HG02678 (cell line): ENCODE measurements at regions not wholly inside any gene's neighbourhood (a gene's known extent, or its start where the extent isn't known, plus 50 kb on each side); places are given as distances from the start of the nearest gene placed in this dataset.

Experiments
- ATAC-seq: cut with Tn5 transposase; IDR thresholded peaks from one replicate; pipeline ENCODE4 v1.9.1; 2021; ENCODE audit warnings: mild to moderate bottlenecking, moderate library complexity; ENCODE audit not compliant: unreplicated experiment

GRCh38 chr1:164953098-164953497, 394.1 kb downstream of the PBX1 start:
- ATAC-seq: no peak

DNA sequence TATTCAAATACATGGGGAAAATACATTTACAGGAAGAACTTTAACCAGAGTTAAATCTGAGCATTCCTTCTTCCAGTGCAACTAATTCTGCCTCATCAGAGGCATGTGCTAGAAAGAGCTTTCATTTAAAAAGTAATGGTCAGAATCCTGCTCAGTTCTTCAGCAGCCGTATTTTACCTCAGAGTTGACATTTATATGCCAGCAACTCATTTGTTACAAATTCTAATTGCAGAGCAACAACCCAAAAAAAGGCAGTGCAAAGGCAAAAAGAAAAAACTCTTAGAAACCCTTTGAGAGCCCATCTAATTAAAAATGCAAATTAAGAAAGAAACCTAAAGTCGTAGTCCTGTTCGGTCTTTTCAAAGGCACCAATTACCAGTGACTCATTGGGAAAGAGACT, 392.5 kb downstream of the PBX1 start:
- no peak for ATAC-seq

DNA sequence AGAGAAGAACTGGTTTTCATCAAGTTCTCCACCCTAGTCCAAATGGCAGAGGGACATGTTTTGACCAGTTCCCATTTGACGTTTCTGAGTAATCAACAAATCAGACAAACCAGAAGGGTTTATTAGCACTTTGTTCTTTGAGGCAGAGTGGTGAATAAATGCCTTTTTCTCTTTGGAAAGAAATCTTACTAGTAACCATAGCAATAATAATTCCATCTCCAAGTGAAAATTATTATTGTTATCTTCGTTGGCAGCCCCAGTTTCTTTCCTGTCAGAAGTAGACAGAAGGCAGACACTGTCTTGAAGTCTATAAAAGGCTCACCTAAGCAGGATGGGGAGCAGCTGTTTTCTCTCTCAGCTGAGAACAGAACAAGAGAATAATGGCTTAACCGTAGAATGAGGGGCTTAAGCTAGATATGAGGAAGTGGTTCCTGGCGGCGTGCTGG, 391.6 kb downstream of the PBX1 start:
- no peak for ATAC-seq

DNA sequence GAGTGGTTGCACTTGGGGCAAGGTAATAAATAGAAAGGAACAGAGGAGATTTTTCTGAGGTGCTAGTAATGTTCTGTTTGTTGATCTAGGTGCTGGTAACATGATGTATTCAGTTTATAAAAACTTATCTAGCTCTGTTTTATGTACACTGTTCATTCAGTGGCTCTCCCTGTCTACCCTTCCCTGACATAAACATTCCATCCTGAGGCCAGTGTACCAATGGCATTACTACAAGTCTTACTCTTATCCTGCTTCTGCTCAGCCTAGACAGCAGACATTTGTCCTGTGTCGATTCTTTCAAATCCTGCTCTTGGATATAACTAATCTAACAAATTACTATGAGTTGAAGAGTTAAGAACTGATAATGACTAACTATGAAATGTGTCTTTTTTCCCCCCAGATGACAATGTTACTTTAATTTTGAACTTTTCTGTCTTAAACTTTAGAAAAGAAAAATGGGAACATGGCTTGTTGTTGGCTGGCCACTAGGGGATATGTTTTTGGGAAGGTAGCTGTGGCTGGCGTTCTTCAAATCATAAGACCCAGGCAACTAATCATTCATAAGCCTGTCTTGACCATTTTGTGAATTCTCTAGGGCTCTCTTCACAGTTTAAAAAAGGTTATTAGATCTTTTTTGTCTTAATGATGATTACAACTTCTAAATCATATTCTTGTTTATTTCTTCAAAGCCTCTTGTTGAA, 390.9 kb downstream of the PBX1 start:
- ATAC-seq: no peak

DNA sequence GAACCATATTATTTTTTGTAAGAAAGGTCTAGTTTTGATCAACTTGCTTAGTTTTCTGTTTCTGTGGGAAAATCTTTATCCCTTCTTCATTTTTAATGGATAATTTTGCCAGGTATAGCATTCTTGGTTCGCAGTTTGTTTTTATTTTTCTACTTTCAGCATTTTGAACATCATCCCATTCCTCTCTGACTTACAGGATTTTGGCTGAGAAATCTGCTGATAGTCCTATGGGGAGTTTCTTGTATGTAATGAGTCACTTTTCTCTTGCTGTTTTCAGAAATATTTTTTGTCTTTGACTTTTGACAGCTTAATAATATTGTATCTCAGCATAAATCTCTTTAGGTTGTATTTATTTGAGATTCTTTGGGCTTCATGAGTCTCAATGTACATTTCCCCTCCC, 389.1 kb downstream of the PBX1 start:
- no peak for ATAC-seq

- no peak for ATAC-seq
Measured at GRCh38 chr1:164937291-164937690, 378.3 kb downstream of the PBX1 start.

GRCh38 chr1:164932580-164932979, 373.6 kb downstream of the PBX1 start:
- ATAC-seq: no peak

DNA sequence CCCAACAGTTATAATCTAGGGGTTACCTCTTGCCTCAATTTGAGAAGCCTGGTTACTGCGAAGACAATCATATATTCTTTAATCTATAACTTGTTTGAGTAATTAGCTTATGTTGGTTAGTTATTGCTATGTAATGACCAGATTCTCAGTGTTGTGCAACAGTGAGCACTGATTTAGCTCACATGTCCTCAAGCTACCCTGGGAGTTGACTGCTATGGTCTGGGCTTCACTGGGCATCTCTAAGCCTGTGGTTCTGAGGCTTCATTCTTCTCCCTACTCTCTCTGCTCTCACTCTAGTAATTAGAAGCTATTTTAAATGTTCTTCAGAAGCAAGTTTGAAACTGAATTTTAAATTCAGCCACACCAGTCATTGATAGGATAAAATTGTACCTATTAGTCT, 371.8 kb downstream of the PBX1 start:
- no peak for ATAC-seq

DNA sequence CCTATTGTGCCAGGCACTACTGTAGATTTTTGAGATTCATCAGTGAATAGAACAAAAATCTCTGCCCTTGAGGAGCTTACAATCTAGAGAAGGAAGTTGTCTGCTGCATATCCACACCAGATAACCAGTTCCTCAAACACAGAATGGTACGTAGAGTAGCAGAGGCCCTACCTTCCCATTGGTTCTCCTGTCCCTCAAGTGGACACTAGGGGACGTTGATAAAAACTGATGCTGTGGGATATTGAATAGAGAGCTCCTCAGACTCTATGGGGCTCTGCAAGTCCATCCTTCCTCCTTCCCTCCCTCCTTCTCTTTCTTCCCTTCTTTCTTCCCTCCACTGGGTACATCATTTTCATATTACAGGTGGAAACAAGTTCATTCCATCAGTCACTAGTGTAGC, 371.3 kb downstream of the PBX1 start:
- ATAC-seq: no peak

GRCh38 chr1:164928232-164928812, 369.3 kb downstream of the PBX1 start:
- no peak for ATAC-seq

- ATAC-seq: no peak
Measured at GRCh38 chr1:164926107-164926506, 367.1 kb downstream of the PBX1 start.

GRCh38 chr1:164922585-164922984, 363.6 kb downstream of the PBX1 start:
- ATAC-seq: no peak

DNA sequence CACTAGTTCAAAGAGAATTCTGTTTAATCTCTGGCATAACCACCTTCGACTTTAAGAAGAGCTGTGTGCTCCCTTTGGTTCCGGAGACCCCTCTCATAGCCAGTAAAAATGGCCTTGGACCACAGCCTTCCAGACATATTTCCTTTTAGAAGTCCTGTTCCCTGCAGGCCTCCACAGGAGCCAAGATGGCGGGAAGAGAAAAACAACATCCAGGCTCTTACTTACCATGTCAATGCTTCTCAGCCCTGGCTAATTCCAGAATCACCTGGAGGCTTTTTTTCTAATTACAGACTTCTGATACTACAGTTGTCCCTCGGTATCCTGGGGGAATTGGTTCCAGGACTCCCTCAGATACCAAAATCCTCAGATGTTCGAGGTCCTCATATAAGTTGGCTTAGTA, 362.5 kb downstream of the PBX1 start:
- ATAC-seq: no peak

DNA sequence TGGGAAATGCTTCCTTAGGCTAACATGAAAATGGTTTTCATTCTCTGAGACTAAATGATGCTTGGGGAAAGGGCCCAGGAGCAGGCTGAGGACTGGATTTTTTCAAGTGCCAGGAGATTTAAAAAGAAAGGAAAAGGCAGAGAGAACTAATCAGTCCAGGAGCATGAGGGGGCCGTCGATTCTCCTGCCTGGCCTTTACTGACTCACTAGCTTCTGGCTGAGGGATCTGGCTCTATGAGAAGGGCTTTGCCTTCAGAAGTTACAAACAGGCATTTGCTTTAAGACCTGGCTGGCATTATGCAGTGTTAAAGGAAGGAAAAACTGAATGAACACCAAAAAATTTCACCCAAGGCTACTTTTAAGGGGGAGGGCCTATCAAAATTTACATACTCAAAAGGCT, 359.2 kb downstream of the PBX1 start:
- no peak for ATAC-seq

DNA sequence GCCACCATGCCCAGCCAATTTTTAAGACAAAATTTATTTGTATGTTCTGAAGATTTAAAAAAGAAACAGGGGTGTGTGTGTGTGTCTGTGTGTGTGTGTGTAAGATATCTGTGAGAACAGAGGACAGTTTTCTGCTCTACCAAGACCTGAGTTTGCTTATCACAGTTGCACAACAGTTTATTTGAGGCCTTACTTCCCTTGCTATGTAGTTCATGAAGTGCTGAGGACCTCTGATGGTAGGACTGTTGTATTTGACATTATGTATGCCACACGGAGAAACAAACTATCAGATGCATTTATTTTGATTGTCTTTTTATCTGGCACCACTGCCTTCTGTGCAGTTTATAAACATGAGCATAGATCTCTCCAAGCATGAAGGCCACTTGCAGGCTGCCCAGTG, 355.2 kb downstream of the PBX1 start:
- ATAC-seq: no peak

DNA sequence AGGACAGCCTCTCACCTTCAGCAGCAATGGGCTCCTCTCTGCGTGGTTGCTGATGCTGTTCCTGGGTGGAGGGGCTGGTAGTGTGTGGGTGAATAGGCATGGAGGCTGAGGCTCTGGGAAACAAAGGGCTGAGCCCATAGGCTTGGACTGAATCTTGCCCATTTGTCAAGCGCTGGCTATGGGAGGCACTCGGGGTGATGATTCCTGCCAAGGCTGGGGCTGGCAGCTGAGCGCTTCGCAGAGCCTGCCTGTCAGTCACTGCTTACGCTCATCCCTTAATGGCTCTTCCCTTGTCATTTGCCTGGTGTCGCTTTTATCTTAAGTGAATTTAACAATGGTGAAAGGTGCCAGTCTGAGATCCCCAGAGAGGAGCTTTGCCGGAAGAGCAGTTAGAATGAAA, 353.3 kb downstream of the PBX1 start:
- no peak for ATAC-seq

DNA sequence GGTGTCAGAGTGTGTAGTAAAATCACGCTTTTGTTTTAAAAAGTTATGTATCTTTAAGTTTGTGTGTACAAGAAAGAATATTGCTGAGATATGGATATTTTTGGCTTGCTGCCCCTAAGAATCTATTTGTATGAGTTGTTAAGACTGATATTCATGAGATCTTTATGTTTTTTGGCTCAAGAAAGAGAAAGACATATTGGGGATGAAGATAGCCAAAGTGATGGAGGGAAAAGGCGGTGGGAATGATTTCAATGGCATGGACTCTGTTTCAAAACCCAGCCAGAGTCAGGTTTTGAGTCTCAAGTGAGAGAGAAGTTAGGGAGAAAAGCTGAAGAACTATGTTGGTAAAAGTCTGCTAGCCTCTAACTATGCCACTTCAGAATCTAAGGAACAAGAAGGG, 351.7 kb downstream of the PBX1 start:
- ATAC-seq: no peak

DNA sequence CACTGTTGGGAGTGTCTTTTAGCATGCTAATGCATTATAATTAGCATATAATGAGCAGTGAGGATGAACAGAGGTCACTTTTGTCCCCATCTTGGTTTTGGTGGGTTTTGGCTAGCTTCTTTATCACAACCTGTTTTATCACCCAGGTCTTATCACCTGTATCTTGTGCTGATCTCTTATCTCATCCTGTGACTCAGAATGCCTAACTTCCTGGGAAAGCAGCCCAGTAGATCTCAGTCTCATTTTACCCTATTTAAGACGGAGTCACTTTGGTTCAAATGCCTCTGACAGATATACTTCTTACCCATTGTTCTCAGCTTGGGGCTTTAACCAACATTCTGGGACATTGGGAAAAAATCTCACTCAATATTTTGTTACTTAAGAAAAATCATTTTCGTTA, 348.7 kb downstream of the PBX1 start:
- no peak for ATAC-seq

GRCh38 chr1:164905869-164906268, 346.9 kb downstream of the PBX1 start:
- ATAC-seq: no peak

GRCh38 chr1:164902491-164902890, 343.5 kb downstream of the PBX1 start:
- ATAC-seq: no peak
